ENCODE measurements at regions not wholly inside any gene's neighbourhood (a gene's known extent, or its start where the extent isn't known, plus 50 kb on each side); places are given as distances from the start of the nearest gene placed in this dataset.

DNA sequence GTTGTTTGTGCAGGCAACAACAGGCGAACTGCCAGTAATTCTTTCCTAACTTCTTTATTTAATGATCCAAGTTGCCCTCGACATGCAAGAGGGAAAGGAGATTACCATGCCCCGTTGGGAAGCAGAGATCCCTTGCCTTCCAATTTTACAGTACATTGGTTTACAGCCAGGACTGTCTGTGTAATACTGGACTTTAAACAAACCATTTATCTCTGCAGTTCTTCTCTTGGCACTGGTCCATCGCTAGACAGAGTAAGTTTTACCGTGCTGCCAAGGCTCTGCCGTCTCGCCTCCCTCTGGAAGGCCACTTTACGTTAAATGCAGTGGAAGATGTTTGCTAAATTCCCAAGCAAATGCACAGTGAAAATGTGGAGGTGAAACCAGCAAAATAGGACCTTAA, 660.3 kb upstream of the PRKX start:
- H3K4me3 Mint-ChIP-seq: no peak overlapping the region
- TF ChIP-seq, protein P1, sequence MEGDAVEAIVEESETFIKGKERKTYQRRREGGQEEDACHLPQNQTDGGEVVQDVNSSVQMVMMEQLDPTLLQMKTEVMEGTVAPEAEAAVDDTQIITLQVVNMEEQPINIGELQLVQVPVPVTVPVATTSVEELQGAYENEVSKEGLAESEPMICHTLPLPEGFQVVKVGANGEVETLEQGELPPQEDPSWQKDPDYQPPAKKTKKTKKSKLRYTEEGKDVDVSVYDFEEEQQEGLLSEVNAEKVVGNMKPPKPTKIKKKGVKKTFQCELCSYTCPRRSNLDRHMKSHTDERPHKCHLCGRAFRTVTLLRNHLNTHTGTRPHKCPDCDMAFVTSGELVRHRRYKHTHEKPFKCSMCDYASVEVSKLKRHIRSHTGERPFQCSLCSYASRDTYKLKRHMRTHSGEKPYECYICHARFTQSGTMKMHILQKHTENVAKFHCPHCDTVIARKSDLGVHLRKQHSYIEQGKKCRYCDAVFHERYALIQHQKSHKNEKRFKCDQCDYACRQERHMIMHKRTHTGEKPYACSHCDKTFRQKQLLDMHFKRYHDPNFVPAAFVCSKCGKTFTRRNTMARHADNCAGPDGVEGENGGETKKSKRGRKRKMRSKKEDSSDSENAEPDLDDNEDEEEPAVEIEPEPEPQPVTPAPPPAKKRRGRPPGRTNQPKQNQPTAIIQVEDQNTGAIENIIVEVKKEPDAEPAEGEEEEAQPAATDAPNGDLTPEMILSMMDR (conservative IDR thresholded peaks at IDR 0.05): no peak
- H3K9me3 Mint-ChIP-seq: peaks cover 2% of the 10 kb centered on the region
- peaks cover 10% of the 10 kb centered on the region for H3K27me3 Mint-ChIP-seq (ENCODE audit: low read depth)
- DNase-seq (ENCODE audit: low read depth, low spot score): no peak
- H3K27ac Mint-ChIP-seq (ENCODE audit: unreplicated experiment): no peak overlapping the region
- H3K4me1 Mint-ChIP-seq: no peaks in the 10 kb centered on the region
- H3K36me3 Mint-ChIP-seq (ENCODE audit: low read depth): no peaks in the 10 kb centered on the region

DNA sequence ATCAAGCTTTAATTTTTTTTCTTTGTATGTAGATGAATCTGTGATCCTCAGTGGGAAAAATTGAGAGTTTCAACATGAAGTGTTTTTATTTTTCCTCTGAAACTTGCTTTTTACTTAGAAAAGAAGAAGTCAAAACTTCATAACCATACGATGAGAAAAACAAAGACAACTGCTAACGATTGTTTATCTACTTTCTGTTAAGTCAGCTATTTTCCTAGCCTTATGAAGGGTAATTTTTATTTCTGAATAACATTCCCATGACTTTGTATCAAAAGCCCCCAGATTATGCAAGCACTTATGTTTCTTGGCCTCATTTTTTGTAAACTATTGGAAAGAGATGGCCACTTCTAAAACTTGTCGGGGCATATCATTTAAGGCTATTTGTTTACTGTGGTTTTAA, 645.1 kb upstream of the PRKX start:
- no peak for DNase-seq (ENCODE audit: low read depth, low spot score)
- H3K9me3 Mint-ChIP-seq: no peaks in the 10 kb centered on the region
- no peaks in the 10 kb centered on the region for H3K4me1 Mint-ChIP-seq

DNA sequence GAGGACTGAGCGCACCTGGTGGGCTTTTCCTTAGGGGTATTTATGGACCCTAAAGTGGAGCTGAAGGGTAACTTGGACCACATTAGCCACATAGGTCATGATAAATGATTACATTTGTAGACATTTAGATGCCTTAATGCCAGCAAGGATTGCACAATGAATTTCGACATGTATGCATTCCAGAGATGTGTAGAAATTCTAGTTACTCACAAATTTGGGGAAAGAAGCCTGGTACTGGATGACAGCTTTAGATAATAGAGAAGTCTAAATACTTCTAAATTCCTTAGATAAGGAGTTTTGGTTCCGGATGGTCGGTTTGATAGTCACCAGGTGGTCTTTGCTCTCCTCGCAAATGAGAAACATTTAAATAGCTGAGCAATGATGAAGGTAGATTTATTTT, 609.5 kb upstream of the PRKX start:
- H3K4me3 Mint-ChIP-seq: no peak overlapping the region
- no peaks in the 10 kb centered on the region for H3K27me3 Mint-ChIP-seq (ENCODE audit: low read depth)
- TF ChIP-seq, protein P1 (conservative IDR thresholded peaks at IDR 0.05): no peak
- DNase-seq (ENCODE audit: low read depth, low spot score): no peak
- no peaks in the 10 kb centered on the region for H3K4me1 Mint-ChIP-seq
- H3K36me3 Mint-ChIP-seq (ENCODE audit: low read depth): no peaks in the 10 kb centered on the region
- no peak overlapping the region for H3K27ac Mint-ChIP-seq (ENCODE audit: unreplicated experiment)
- no peaks in the 10 kb centered on the region for H3K9me3 Mint-ChIP-seq

More for the DNA sequence above, 645.1 kb upstream of the PRKX start:
- no peaks in the 10 kb centered on the region for H3K36me3 Mint-ChIP-seq (ENCODE audit: low read depth)
- TF ChIP-seq, protein P1 (conservative IDR thresholded peaks at IDR 0.05): no peak
- H3K27ac Mint-ChIP-seq (ENCODE audit: unreplicated experiment): no peak overlapping the region
- no peak overlapping the region for H3K4me3 Mint-ChIP-seq
- peaks cover 14% of the 10 kb centered on the region for H3K27me3 Mint-ChIP-seq (ENCODE audit: low read depth)

DNA sequence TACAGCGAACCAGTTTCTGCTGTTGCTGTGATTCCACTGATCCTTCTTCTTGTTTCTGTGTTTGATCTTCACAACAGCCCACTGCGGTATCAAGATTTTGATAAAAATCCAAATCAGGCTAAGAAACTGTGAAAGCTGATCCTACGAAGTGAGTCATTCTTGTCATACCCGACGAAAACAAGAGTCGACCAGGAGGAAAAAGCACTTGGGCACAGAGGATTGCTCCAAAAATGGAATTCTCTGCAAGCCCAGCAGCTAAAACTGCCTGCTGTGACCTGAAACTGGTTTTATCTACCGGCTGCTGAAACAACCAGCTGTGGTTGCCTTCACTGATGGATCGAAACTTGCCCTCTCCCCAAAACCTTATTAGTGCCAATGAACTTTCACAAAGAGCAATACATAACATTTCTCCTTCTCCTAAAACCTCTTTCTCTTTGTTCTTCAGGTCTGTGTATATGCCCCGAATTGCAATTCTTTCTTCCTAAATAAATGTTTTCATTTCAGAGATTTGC, 607.0 kb upstream of the PRKX start:
- Mint-ChIP-seq H3K27me3 (ENCODE audit: low read depth) (no peaks in the 10 kb centered on the region), H3K9me3 (no peaks in the 10 kb centered on the region), H3K36me3 (ENCODE audit: low read depth) (no peaks in the 10 kb centered on the region), H3K4me3 (no peak overlapping the region), H3K4me1 (peaks cover 6% of the 10 kb centered on the region), H3K27ac (ENCODE audit: unreplicated experiment) (no peak overlapping the region)
- no peak for DNase-seq (ENCODE audit: low read depth, low spot score)
- TF ChIP-seq, protein P1 (conservative IDR thresholded peaks at IDR 0.05): no peak

DNA sequence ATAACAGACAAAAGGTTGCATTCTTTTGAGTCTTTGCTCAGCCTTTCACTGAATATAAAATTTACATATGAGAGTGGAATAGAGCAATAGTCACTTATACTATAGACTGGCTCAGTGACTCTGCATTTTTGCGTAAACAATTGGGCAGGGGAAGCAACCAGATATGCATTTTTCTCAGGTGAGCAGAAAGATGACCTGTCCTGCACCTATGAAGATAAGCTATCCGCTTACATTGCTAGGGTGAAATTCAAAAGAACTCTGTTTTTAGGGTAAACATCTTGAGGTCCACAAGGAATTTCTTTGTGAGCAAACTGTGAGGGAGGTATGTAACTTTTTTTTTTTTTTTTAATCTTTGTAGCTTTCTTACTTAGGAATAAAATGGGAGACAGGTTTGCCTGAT, 602.4 kb upstream of the PRKX start:
- H3K36me3 Mint-ChIP-seq (ENCODE audit: low read depth): no peaks in the 10 kb centered on the region
- H3K27me3 Mint-ChIP-seq (ENCODE audit: low read depth): no peaks in the 10 kb centered on the region
- DNase-seq (ENCODE audit: low read depth, low spot score): no peak
- H3K4me1 Mint-ChIP-seq: peaks cover 7% of the 10 kb centered on the region
- H3K27ac Mint-ChIP-seq (ENCODE audit: unreplicated experiment): no peak overlapping the region
- TF ChIP-seq, protein P1 (conservative IDR thresholded peaks at IDR 0.05): no peak
- no peaks in the 10 kb centered on the region for H3K9me3 Mint-ChIP-seq
- no peak overlapping the region for H3K4me3 Mint-ChIP-seq

DNA sequence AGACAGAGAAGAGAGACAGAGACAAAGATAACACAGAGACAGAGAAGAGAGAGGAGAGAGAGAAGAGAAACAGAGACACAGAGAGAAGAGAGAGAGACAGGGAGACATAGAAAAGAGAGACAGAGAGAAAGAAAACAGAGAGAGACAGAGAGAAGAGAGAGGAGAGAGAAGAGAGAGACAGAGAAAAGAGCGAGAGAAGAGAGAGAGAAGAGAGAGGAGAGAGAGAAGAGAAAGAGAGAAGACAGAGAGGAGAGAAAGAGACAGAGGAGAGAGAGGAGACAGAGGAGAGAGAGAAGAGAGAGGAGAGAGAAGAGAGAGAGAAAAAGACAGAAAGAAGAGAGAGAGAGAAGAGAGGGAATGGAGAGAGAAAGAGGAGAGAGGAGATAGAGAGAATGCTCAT, 601.1 kb upstream of the PRKX start:
- Mint-ChIP-seq H3K4me3 (no peak overlapping the region), H3K36me3 (ENCODE audit: low read depth) (no peaks in the 10 kb centered on the region), H3K27ac (ENCODE audit: unreplicated experiment) (no peak overlapping the region), H3K4me1 (peaks cover 7% of the 10 kb centered on the region), H3K27me3 (ENCODE audit: low read depth) (no peaks in the 10 kb centered on the region), H3K9me3 (no peaks in the 10 kb centered on the region)
- no peak for DNase-seq (ENCODE audit: low read depth, low spot score)
- TF ChIP-seq, protein P1 (conservative IDR thresholded peaks at IDR 0.05): no peak

Measured in neural crest cell (in vitro differentiated cells).